GM23338 (cell line): ENCODE measurements at regions not wholly inside any gene's neighbourhood (a gene's known extent, or its start where the extent isn't known, plus 50 kb on each side); places are given as distances from the start of the nearest gene placed in this dataset.
A peak's percentile ranks its signal among the peaks of the same experiment; 100 is the strongest.

Experiments
- ATAC-seq: fragments of 200-7000 bp; cut with Tn5 transposase; 3 replicates; pipeline ENCODE4 v1.9.1; 2020
- DNase-seq: peaks from one replicate; pipeline ENCODE4 v3.0.0-alpha.2; 2015; ENCODE audit warnings: low spot score
- H2AFZ ChIP-seq: fragments of 200-600 bp; sonication (generic); 2 replicates; pipeline ENCODE4 v1.8.0; 2016; ENCODE audit warnings: antibody characterized with exemption, mild to moderate bottlenecking, moderate library complexity
- H3F3A ChIP-seq: fragments of 200-600 bp; sonication (generic); replicated peaks from 2 replicates; pipeline ENCODE4 v1.8.0; 2017; ENCODE audit warnings: antibody characterized with exemption, mixed run types, low read depth
- H3K27ac ChIP-seq: fragments of 200-600 bp; sonication (generic); 2 replicates; pipeline ENCODE4 v1.6.1; 2016; ENCODE audit warnings: low read depth
- H3K27me3 ChIP-seq: fragments of 200-600 bp; sonication (generic); 2 replicates; pipeline ENCODE4 v1.8.0; 2016; ENCODE audit warnings: mild to moderate bottlenecking, mixed run types, moderate library complexity; ENCODE audit not compliant: insufficient read depth
- H3K36me3 ChIP-seq: fragments of 200-600 bp; sonication (generic); 2 replicates; pipeline ENCODE4 v1.8.0; 2016; ENCODE audit warnings: mild to moderate bottlenecking; ENCODE audit not compliant: insufficient read depth
- H3K4me1 ChIP-seq: fragments of 200-600 bp; sonication (generic); 2 replicates; pipeline ENCODE4 v1.8.0; 2016; ENCODE audit warnings: mild to moderate bottlenecking, moderate library complexity; ENCODE audit not compliant: insufficient read depth
- H3K4me2 ChIP-seq: fragments of 200-600 bp; sonication (generic); 2 replicates; pipeline ENCODE4 v1.7.1; 2017; ENCODE audit warnings: mixed run types
- H3K4me3 ChIP-seq: fragments of 200-600 bp; sonication (generic); 2 replicates; pipeline ENCODE4 v1.6.1; 2016; ENCODE audit warnings: mixed run types
- H3K79me2 ChIP-seq: fragments of 200-600 bp; sonication (generic); replicated peaks from 2 replicates; pipeline ENCODE4 v1.8.0; 2017; ENCODE audit warnings: mild to moderate bottlenecking; ENCODE audit not compliant: insufficient read depth
- H3K9me2 ChIP-seq: fragments of 200-600 bp; sonication (generic); 2 replicates; pipeline ENCODE4 v1.8.0; 2017; ENCODE audit not compliant: insufficient read depth
- H4K20me1 ChIP-seq: fragments of 200-600 bp; sonication (generic); replicated peaks from 2 replicates; pipeline ENCODE4 v1.8.0; 2017; ENCODE audit warnings: mild to moderate bottlenecking; ENCODE audit not compliant: insufficient read depth
- H3K27ac Mint-ChIP-seq: 2 replicates; pipeline ENCODE4 v1.8.0; 2020; ENCODE audit warnings: inconsistent platforms, mild to moderate bottlenecking, moderate library complexity, mixed read lengths
- H3K27me3 Mint-ChIP-seq: 3 replicates; pipeline ENCODE4 v1.8.0; 2022; ENCODE audit warnings: low read depth, mild to moderate bottlenecking, moderate library complexity, mixed read lengths, inconsistent platforms; ENCODE audit not compliant: insufficient read depth, poor library complexity
- H3K36me3 Mint-ChIP-seq: 3 replicates; pipeline ENCODE4 v1.8.0; 2021; ENCODE audit warnings: low read depth, mild to moderate bottlenecking, inconsistent platforms, moderate library complexity, mixed read lengths
- H3K4me1 Mint-ChIP-seq: 3 replicates; pipeline ENCODE4 v1.8.0; 2020; ENCODE audit warnings: mild to moderate bottlenecking, inconsistent platforms, mixed read lengths
- H3K4me3 Mint-ChIP-seq: 3 replicates; pipeline ENCODE4 v1.8.0; 2021; ENCODE audit warnings: moderate library complexity, mild to moderate bottlenecking, inconsistent platforms, mixed read lengths
- H3K9me3 Mint-ChIP-seq: 3 replicates; pipeline ENCODE4 v1.8.0; 2020; ENCODE audit warnings: moderate library complexity, mild to moderate bottlenecking, inconsistent platforms, mixed read lengths
- CREB1 ChIP-seq: fragments of 250-450 bp; sonication (Bioruptor Pico); IDR thresholded peaks from 2 replicates; pipeline ENCODE4 v1.5.0; 2020; ENCODE audit warnings: low read depth, mild to moderate bottlenecking, moderate library complexity
- EZH2phosphoT487 ChIP-seq: fragments of 200-600 bp; sonication (generic); IDR thresholded peaks from one replicate; pipeline ENCODE4 v1.8.1; 2018; ENCODE audit warnings: antibody characterized with exemption; ENCODE audit not compliant: unreplicated experiment
- JUNB ChIP-seq: IDR thresholded peaks from one replicate; pipeline ENCODE4 v1.6.1; 2016; ENCODE audit warnings: antibody characterized with exemption; ENCODE audit not compliant: unreplicated experiment
- NANOG ChIP-seq: IDR thresholded peaks from 2 replicates; pipeline ENCODE4 v1.6.1; 2016; ENCODE audit warnings: antibody characterized with exemption, borderline replicate concordance
- POLR2AphosphoS5 ChIP-seq: IDR thresholded peaks from 2 replicates; pipeline ENCODE4 v1.6.1; 2016; ENCODE audit warnings: antibody characterized with exemption, low read depth
- STAT1 ChIP-seq: IDR thresholded peaks from one replicate; pipeline ENCODE4 v1.6.1; 2016; ENCODE audit warnings: antibody characterized with exemption; ENCODE audit not compliant: unreplicated experiment
- ZNF114 ChIP-seq: fragments of 250-450 bp; sonication (Bioruptor Pico); IDR thresholded peaks from 2 replicates; pipeline ENCODE4 v1.5.0; 2020; ENCODE audit warnings: mild to moderate bottlenecking, moderate library complexity
- TF ChIP-seq, protein P1 (sequence below): IDR thresholded peaks from 2 replicates; pipeline ENCODE4 v1.6.1; 2016; ENCODE audit warnings: antibody characterized with exemption
- TF ChIP-seq, protein P2 (sequence below), 2 experiments: fragments of 200-600 bp in 1 of 2; sonication (generic) in 1 of 2; conservative IDR thresholded peaks; 2 replicates each; pipeline versions ENCODE4 v1.5.1 to v1.6.1; 2016 to 2017; ENCODE audit warnings: antibody characterized with exemption in 2 of 2, low read depth in 2 of 2, mild to moderate bottlenecking in 2 of 2, moderate library complexity in 1 of 2
- TF ChIP-seq, protein P3 (sequence below): fragments of 250-450 bp; sonication (Bioruptor Pico); IDR thresholded peaks from 2 replicates; pipeline ENCODE4 v1.5.0; 2020; ENCODE audit warnings: mild to moderate bottlenecking, moderate library complexity
- TF ChIP-seq, protein P4 (sequence below): IDR thresholded peaks from one replicate; pipeline ENCODE4 v1.6.1; 2018; ENCODE audit warnings: antibody characterized with exemption; ENCODE audit not compliant: unreplicated experiment

DNA sequence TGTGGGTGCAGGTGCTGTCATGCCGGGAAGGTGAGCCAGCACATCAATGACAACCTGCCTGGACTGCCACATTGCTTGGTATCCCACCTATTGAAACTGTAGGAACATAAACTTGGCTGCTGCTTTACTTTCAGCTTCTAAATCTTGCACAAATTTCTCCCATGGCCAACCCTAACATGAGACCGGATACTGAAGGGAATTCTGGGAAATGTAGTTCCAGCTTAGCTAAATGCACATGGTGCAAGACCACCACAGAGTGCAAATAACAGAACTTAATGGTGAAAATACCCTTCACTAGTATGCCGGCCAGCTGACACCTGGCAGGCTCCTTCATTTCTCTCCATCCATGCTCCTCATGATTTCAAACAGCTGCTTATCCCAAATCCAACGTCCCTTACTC lies 247.4 kb downstream of the ARRDC4 start:
- no peak overlapping the region for H3K27ac Mint-ChIP-seq
- H3K27me3 ChIP-seq: no peaks in the 10 kb centered on the region
- no peaks in the 10 kb centered on the region for H4K20me1 ChIP-seq
- no peaks in the 10 kb centered on the region for H3K79me2 ChIP-seq
- ATAC-seq (no peak), DNase-seq (no peak)
- no peak overlapping the region for H3K27ac ChIP-seq
- H2AFZ ChIP-seq: peak overlapping the region; percentile 90
- TF ChIP-seq CREB1 (CRISPR knock-in tag) (no peak), JUNB (no peak), EZH2phosphoT487 (no peak), ZNF114 (CRISPR knock-in tag) (no peak), NANOG (no peak), STAT1 (no peak), POLR2AphosphoS5 (no peak)
- TF ChIP-seq, protein P1, sequence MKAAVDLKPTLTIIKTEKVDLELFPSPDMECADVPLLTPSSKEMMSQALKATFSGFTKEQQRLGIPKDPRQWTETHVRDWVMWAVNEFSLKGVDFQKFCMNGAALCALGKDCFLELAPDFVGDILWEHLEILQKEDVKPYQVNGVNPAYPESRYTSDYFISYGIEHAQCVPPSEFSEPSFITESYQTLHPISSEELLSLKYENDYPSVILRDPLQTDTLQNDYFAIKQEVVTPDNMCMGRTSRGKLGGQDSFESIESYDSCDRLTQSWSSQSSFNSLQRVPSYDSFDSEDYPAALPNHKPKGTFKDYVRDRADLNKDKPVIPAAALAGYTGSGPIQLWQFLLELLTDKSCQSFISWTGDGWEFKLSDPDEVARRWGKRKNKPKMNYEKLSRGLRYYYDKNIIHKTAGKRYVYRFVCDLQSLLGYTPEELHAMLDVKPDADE: no peak
- TF ChIP-seq, protein P2, sequence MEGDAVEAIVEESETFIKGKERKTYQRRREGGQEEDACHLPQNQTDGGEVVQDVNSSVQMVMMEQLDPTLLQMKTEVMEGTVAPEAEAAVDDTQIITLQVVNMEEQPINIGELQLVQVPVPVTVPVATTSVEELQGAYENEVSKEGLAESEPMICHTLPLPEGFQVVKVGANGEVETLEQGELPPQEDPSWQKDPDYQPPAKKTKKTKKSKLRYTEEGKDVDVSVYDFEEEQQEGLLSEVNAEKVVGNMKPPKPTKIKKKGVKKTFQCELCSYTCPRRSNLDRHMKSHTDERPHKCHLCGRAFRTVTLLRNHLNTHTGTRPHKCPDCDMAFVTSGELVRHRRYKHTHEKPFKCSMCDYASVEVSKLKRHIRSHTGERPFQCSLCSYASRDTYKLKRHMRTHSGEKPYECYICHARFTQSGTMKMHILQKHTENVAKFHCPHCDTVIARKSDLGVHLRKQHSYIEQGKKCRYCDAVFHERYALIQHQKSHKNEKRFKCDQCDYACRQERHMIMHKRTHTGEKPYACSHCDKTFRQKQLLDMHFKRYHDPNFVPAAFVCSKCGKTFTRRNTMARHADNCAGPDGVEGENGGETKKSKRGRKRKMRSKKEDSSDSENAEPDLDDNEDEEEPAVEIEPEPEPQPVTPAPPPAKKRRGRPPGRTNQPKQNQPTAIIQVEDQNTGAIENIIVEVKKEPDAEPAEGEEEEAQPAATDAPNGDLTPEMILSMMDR (conservative IDR thresholded peaks at IDR 0.05; ENCODE audit: low read depth in 2 of 2): no peak
- TF ChIP-seq, protein P3, sequence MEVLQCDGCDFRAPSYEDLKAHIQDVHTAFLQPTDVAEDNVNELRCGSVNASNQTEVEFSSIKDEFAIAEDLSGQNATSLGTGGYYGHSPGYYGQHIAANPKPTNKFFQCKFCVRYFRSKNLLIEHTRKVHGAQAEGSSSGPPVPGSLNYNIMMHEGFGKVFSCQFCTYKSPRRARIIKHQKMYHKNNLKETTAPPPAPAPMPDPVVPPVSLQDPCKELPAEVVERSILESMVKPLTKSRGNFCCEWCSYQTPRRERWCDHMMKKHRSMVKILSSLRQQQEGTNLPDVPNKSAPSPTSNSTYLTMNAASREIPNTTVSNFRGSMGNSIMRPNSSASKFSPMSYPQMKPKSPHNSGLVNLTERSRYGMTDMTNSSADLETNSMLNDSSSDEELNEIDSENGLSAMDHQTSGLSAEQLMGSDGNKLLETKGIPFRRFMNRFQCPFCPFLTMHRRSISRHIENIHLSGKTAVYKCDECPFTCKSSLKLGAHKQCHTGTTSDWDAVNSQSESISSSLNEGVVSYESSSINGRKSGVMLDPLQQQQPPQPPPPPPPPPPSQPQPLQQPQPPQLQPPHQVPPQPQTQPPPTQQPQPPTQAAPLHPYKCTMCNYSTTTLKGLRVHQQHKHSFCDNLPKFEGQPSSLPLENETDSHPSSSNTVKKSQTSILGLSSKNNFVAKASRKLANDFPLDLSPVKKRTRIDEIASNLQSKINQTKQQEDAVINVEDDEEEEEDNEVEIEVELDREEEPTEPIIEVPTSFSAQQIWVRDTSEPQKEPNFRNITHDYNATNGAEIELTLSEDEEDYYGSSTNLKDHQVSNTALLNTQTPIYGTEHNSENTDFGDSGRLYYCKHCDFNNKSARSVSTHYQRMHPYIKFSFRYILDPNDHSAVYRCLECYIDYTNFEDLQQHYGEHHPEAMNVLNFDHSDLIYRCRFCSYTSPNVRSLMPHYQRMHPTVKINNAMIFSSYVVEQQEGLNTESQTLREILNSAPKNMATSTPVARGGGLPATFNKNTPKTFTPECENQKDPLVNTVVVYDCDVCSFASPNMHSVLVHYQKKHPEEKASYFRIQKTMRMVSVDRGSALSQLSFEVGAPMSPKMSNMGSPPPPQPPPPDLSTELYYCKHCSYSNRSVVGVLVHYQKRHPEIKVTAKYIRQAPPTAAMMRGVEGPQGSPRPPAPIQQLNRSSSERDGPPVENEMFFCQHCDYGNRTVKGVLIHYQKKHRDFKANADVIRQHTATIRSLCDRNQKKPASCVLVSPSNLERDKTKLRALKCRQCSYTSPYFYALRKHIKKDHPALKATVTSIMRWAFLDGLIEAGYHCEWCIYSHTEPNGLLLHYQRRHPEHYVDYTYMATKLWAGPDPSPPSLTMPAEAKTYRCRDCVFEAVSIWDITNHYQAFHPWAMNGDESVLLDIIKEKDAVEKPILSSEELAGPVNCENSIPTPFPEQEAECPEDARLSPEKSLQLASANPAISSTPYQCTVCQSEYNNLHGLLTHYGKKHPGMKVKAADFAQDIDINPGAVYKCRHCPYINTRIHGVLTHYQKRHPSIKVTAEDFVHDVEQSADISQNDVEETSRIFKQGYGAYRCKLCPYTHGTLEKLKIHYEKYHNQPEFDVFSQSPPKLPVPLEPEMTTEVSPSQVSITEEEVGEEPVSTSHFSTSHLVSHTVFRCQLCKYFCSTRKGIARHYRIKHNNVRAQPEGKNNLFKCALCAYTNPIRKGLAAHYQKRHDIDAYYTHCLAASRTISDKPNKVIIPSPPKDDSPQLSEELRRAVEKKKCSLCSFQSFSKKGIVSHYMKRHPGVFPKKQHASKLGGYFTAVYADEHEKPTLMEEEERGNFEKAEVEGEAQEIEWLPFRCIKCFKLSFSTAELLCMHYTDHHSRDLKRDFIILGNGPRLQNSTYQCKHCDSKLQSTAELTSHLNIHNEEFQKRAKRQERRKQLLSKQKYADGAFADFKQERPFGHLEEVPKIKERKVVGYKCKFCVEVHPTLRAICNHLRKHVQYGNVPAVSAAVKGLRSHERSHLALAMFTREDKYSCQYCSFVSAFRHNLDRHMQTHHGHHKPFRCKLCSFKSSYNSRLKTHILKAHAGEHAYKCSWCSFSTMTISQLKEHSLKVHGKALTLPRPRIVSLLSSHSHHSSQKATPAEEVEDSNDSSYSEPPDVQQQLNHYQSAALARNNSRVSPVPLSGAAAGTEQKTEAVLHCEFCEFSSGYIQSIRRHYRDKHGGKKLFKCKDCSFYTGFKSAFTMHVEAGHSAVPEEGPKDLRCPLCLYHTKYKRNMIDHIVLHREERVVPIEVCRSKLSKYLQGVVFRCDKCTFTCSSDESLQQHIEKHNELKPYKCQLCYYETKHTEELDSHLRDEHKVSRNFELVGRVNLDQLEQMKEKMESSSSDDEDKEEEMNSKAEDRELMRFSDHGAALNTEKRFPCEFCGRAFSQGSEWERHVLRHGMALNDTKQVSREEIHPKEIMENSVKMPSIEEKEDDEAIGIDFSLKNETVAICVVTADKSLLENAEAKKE (CRISPR knock-in tag): no peak
- TF ChIP-seq, protein P4, sequence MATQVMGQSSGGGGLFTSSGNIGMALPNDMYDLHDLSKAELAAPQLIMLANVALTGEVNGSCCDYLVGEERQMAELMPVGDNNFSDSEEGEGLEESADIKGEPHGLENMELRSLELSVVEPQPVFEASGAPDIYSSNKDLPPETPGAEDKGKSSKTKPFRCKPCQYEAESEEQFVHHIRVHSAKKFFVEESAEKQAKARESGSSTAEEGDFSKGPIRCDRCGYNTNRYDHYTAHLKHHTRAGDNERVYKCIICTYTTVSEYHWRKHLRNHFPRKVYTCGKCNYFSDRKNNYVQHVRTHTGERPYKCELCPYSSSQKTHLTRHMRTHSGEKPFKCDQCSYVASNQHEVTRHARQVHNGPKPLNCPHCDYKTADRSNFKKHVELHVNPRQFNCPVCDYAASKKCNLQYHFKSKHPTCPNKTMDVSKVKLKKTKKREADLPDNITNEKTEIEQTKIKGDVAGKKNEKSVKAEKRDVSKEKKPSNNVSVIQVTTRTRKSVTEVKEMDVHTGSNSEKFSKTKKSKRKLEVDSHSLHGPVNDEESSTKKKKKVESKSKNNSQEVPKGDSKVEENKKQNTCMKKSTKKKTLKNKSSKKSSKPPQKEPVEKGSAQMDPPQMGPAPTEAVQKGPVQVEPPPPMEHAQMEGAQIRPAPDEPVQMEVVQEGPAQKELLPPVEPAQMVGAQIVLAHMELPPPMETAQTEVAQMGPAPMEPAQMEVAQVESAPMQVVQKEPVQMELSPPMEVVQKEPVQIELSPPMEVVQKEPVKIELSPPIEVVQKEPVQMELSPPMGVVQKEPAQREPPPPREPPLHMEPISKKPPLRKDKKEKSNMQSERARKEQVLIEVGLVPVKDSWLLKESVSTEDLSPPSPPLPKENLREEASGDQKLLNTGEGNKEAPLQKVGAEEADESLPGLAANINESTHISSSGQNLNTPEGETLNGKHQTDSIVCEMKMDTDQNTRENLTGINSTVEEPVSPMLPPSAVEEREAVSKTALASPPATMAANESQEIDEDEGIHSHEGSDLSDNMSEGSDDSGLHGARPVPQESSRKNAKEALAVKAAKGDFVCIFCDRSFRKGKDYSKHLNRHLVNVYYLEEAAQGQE: no peak
- H3K4me3 Mint-ChIP-seq: no peak overlapping the region
- H3K27me3 Mint-ChIP-seq: peaks cover 4% of the 10 kb centered on the region
- H3F3A ChIP-seq: no peaks in the 10 kb centered on the region
- H3K4me2 ChIP-seq: no peak overlapping the region
- H3K4me1 ChIP-seq: no peaks in the 10 kb centered on the region
- H3K9me3 Mint-ChIP-seq: no peaks in the 10 kb centered on the region
- no peaks in the 10 kb centered on the region for H3K4me1 Mint-ChIP-seq
- no peak overlapping the region for H3K4me3 ChIP-seq
- H3K36me3 ChIP-seq: no peaks in the 10 kb centered on the region
- no peaks in the 10 kb centered on the region for H3K36me3 Mint-ChIP-seq
- peaks cover 10% of the 10 kb centered on the region; the same call in 1 of the 2 replicates for H3K9me2 ChIP-seq
